ENCODE measurements at regions not wholly inside any gene's neighbourhood (a gene's known extent, or its start where the extent isn't known, plus 50 kb on each side); places are given as distances from the start of the nearest gene placed in this dataset.

GRCh38 chr2:19120941-19121750 is 237.3 kb downstream of the OSR1 start:
- FAIRE-seq, result no peak
- DNase-seq (ENCODE audit: insufficient read length, low spot score), result no peak
- TF ChIP-seq CTCF (IDR thresholded peaks at IDR 0.05; ENCODE audit: insufficient read depth, missing control alignments), result no peak

GRCh38 chr2:19120181-19120580 is 238.2 kb downstream of the OSR1 start:
- DNase-seq (ENCODE audit: insufficient read length, low spot score), result no peak
- no peak for TF ChIP-seq CTCF (IDR thresholded peaks at IDR 0.05; ENCODE audit: insufficient read depth, missing control alignments)
- no peak for FAIRE-seq

GRCh38 chr2:19119326-19120001 is 239.0 kb downstream of the OSR1 start:
- TF ChIP-seq CTCF (IDR thresholded peaks at IDR 0.05; ENCODE audit: insufficient read depth, missing control alignments), result no peak
- no peak for DNase-seq (ENCODE audit: insufficient read length, low spot score)
- no peak for FAIRE-seq

GRCh38 chr2:19116918-19117317 is 241.5 kb downstream of the OSR1 start:
- FAIRE-seq (no peak), DNase-seq (ENCODE audit: insufficient read length, low spot score) (no peak)
- TF ChIP-seq CTCF (IDR thresholded peaks at IDR 0.05; ENCODE audit: insufficient read depth, missing control alignments), result no peak

GRCh38 chr2:19114754-19115231 is 243.6 kb downstream of the OSR1 start:
- DNase-seq (ENCODE audit: insufficient read length, low spot score), result no peak
- no peak for FAIRE-seq
- TF ChIP-seq CTCF (IDR thresholded peaks at IDR 0.05; ENCODE audit: insufficient read depth, missing control alignments), result no peak

- DNase-seq (ENCODE audit: insufficient read length, low spot score), result no peak
- no peak for TF ChIP-seq CTCF (IDR thresholded peaks at IDR 0.05; ENCODE audit: insufficient read depth, missing control alignments)
- FAIRE-seq, result no peak
Observed at GRCh38 chr2:19114126-19114525, 244.3 kb downstream of the OSR1 start.

GRCh38 chr2:19111354-19111753 is 247.1 kb downstream of the OSR1 start:
- DNase-seq (ENCODE audit: insufficient read length, low spot score), result no peak
- no peak for TF ChIP-seq CTCF (IDR thresholded peaks at IDR 0.05; ENCODE audit: insufficient read depth, missing control alignments)
- FAIRE-seq, result no peak

Data from D721Med (cell line).